HEK293 (cell line): ENCODE measurements at regions not wholly inside any gene's neighbourhood (a gene's known extent, or its start where the extent isn't known, plus 50 kb on each side); places are given as distances from the start of the nearest gene placed in this dataset.
"Not testable (repeated sequence)": the region's sequence is repeated elsewhere in the genome, so short reads cannot be mapped to it uniquely, and the experiment has no call there.

Experiments
- CTCF ChIP-seq: fragments of 450-650 bp; formaldehyde crosslinking; IDR thresholded peaks from 2 replicates; pipeline ENCODE4 v1.5.1; 2016; ENCODE audit warnings: missing biosample characterization, missing genetic modification characterization
- MYNN ChIP-seq: fragments of 450-650 bp; formaldehyde crosslinking; IDR thresholded peaks from 2 replicates; pipeline ENCODE4 v1.5.1; 2016; ENCODE audit warnings: missing biosample characterization, missing genetic modification characterization, borderline replicate concordance
- YY1 ChIP-seq: fragments of 450-650 bp; formaldehyde crosslinking; IDR thresholded peaks from 2 replicates; pipeline ENCODE4 v1.5.1; 2018; ENCODE audit warnings: missing biosample characterization, missing genetic modification characterization
- ZBTB21 ChIP-seq: fragments of 450-650 bp; formaldehyde crosslinking; IDR thresholded peaks from 2 replicates; pipeline ENCODE4 v1.5.1; 2017; ENCODE audit warnings: missing biosample characterization, missing genetic modification characterization
- ZBTB8A ChIP-seq: fragments of 450-650 bp; formaldehyde crosslinking; IDR thresholded peaks from 2 replicates; pipeline ENCODE4 v1.5.1; 2016; ENCODE audit warnings: missing biosample characterization, missing genetic modification characterization
- ZNF19 ChIP-seq: fragments of 450-650 bp; formaldehyde crosslinking; IDR thresholded peaks from 2 replicates; pipeline ENCODE4; 2016; ENCODE audit warnings: missing biosample characterization, missing genetic modification characterization, low read depth
- ZNF426 ChIP-seq: fragments of 450-650 bp; formaldehyde crosslinking; IDR thresholded peaks from 2 replicates; pipeline ENCODE4 v1.5.1; 2017; ENCODE audit warnings: missing biosample characterization, missing genetic modification characterization, mild to moderate bottlenecking, inconsistent platforms, moderate library complexity

GRCh38 chr1:223948041-223948440 lies 102.3 kb upstream of the TP53BP2 start:
- not testable (repeated sequence) for TF ChIP-seq CTCF (tag by site-specific recombination); YY1 (tag by site-specific recombination); MYNN (tag by site-specific recombination); ZNF426 (tag by site-specific recombination); ZBTB8A (tag by site-specific recombination); ZBTB21; ZNF19 (tag by site-specific recombination)
